HUES48 (cell line): ENCODE measurements at regions not wholly inside any gene's neighbourhood (a gene's known extent, or its start where the extent isn't known, plus 50 kb on each side); places are given as distances from the start of the nearest gene placed in this dataset.

ENCODE experiments used
- H3K27ac ChIP-seq: one replicate; pipeline ENCODE4 v1.7.0; 2013; ENCODE audit warnings: low read depth, low read length, inconsistent platforms
- H3K27me3 ChIP-seq: 2 replicates; pipeline ENCODE4 v1.6.1; 2013; ENCODE audit warnings: mild to moderate bottlenecking, low read length; ENCODE audit not compliant: control insufficient read depth, insufficient read depth
- H3K36me3 ChIP-seq: 2 replicates; pipeline ENCODE4 v1.6.1; 2013; ENCODE audit warnings: low read length; ENCODE audit not compliant: control insufficient read depth, insufficient read depth
- H3K4me1 ChIP-seq: 2 replicates; pipeline ENCODE4 v1.6.1; 2013; ENCODE audit warnings: mild to moderate bottlenecking, low read length; ENCODE audit not compliant: control insufficient read depth, insufficient read depth
- H3K4me3 ChIP-seq: 2 replicates; pipeline ENCODE4 v1.5.1; 2013; ENCODE audit warnings: mild to moderate bottlenecking, low read depth, low read length
- H3K9ac ChIP-seq: 2 replicates; pipeline ENCODE4 v1.6.1; 2013; ENCODE audit warnings: mild to moderate bottlenecking, low read depth, low read length, moderate library complexity
- H3K9me3 ChIP-seq: 2 replicates; pipeline ENCODE4 v1.6.1; 2013; ENCODE audit warnings: low read length; ENCODE audit not compliant: control insufficient read depth, insufficient read depth

GRCh38 chr18:60552948-60553347 is 180.4 kb upstream of the MC4R start:
- Histone ChIP-seq H3K4me3 (no peak overlapping the region), H3K9ac (no peak overlapping the region), H3K36me3 (no peaks in the 10 kb centered on the region), H3K9me3 (no peaks in the 10 kb centered on the region), H3K27me3 (no peaks in the 10 kb centered on the region), H3K4me1 (no peaks in the 10 kb centered on the region), H3K27ac (no peak overlapping the region)

GRCh38 chr18:60554967-60555366 is 182.4 kb upstream of the MC4R start:
- H3K27ac ChIP-seq, result no peak overlapping the region
- H3K36me3 ChIP-seq, result no peaks in the 10 kb centered on the region
- no peak overlapping the region for H3K4me3 ChIP-seq
- H3K4me1 ChIP-seq, result peaks cover under 1% of the 10 kb centered on the region; the same call in 1 of the 2 replicates
- H3K9me3 ChIP-seq, result no peaks in the 10 kb centered on the region
- no peak overlapping the region for H3K9ac ChIP-seq
- H3K27me3 ChIP-seq, result no peaks in the 10 kb centered on the region

GRCh38 chr18:60555625-60556024 is 183.1 kb upstream of the MC4R start:
- H3K36me3 ChIP-seq, result no peaks in the 10 kb centered on the region
- H3K27me3 ChIP-seq, result no peaks in the 10 kb centered on the region
- no peak overlapping the region for H3K9ac ChIP-seq
- H3K9me3 ChIP-seq, result no peaks in the 10 kb centered on the region
- H3K4me3 ChIP-seq, result no peak overlapping the region
- no peak overlapping the region for H3K27ac ChIP-seq
- H3K4me1 ChIP-seq, result peaks cover 3% of the 10 kb centered on the region; the same call in 1 of the 2 replicates

- Histone ChIP-seq H3K9ac (no peak overlapping the region), H3K9me3 (no peaks in the 10 kb centered on the region), H3K27me3 (no peaks in the 10 kb centered on the region), H3K27ac (no peak overlapping the region), H3K36me3 (no peaks in the 10 kb centered on the region), H3K4me1 (peaks cover 3% of the 10 kb centered on the region; the same call in 1 of the 2 replicates), H3K4me3 (no peak overlapping the region)
Measured at GRCh38 chr18:60556326-60556725, 183.8 kb upstream of the MC4R start.

GRCh38 chr18:60560071-60560470 is 187.5 kb upstream of the MC4R start:
- Histone ChIP-seq H3K36me3 (no peaks in the 10 kb centered on the region), H3K27me3 (no peaks in the 10 kb centered on the region), H3K4me3 (no peak overlapping the region), H3K9ac (no peak overlapping the region), H3K9me3 (no peaks in the 10 kb centered on the region), H3K27ac (no peak overlapping the region), H3K4me1 (peaks cover 3% of the 10 kb centered on the region; the same call in 1 of the 2 replicates)

GRCh38 chr18:60563082-60563481 is 190.5 kb upstream of the MC4R start:
- Histone ChIP-seq H3K9ac (no peak overlapping the region), H3K9me3 (no peaks in the 10 kb centered on the region), H3K27me3 (no peaks in the 10 kb centered on the region), H3K27ac (no peak overlapping the region), H3K4me3 (no peak overlapping the region), H3K36me3 (no peaks in the 10 kb centered on the region), H3K4me1 (peaks cover 3% of the 10 kb centered on the region; the same call in 1 of the 2 replicates)

- no peaks in the 10 kb centered on the region for H3K9me3 ChIP-seq
- no peaks in the 10 kb centered on the region for H3K27me3 ChIP-seq
- H3K4me1 ChIP-seq, result no peaks in the 10 kb centered on the region
- no peaks in the 10 kb centered on the region for H3K36me3 ChIP-seq
- H3K4me3 ChIP-seq, result no peak overlapping the region
- H3K9ac ChIP-seq, result no peak overlapping the region
- no peak overlapping the region for H3K27ac ChIP-seq
Measured at GRCh38 chr18:60568220-60568619, 195.6 kb upstream of the MC4R start.

- Histone ChIP-seq H3K27me3 (no peaks in the 10 kb centered on the region), H3K9ac (no peak overlapping the region), H3K4me1 (no peaks in the 10 kb centered on the region), H3K9me3 (no peaks in the 10 kb centered on the region), H3K4me3 (no peak overlapping the region), H3K36me3 (no peaks in the 10 kb centered on the region), H3K27ac (no peak overlapping the region)
Measured at GRCh38 chr18:60570172-60570571, 197.6 kb upstream of the MC4R start.

GRCh38 chr18:60577457-60577856 is 204.9 kb upstream of the MC4R start:
- Histone ChIP-seq H3K4me1 (no peaks in the 10 kb centered on the region), H3K4me3 (no peak overlapping the region), H3K27me3 (no peaks in the 10 kb centered on the region), H3K27ac (no peak overlapping the region), H3K9ac (no peak overlapping the region), H3K36me3 (no peaks in the 10 kb centered on the region), H3K9me3 (no peaks in the 10 kb centered on the region)

GRCh38 chr18:60585670-60586069 is 213.1 kb upstream of the MC4R start:
- H3K9me3 ChIP-seq, result no peaks in the 10 kb centered on the region
- H3K9ac ChIP-seq, result no peak overlapping the region
- no peaks in the 10 kb centered on the region for H3K4me1 ChIP-seq

GRCh38 chr18:60593249-60593648 is 220.7 kb upstream of the MC4R start:
- Histone ChIP-seq H3K9me3 (no peaks in the 10 kb centered on the region), H3K36me3 (no peaks in the 10 kb centered on the region), H3K9ac (no peak overlapping the region), H3K27ac (no peak overlapping the region), H3K27me3 (no peaks in the 10 kb centered on the region), H3K4me1 (no peaks in the 10 kb centered on the region), H3K4me3 (no peak overlapping the region)

More at GRCh38 chr18:60585670-60586069, 213.1 kb upstream of the MC4R start:
- Histone ChIP-seq H3K36me3 (no peaks in the 10 kb centered on the region), H3K4me3 (no peak overlapping the region), H3K27ac (no peak overlapping the region), H3K27me3 (no peaks in the 10 kb centered on the region)

GRCh38 chr18:60596928-60597327 is 224.4 kb upstream of the MC4R start:
- Histone ChIP-seq H3K27ac (no peak overlapping the region), H3K4me3 (no peak overlapping the region), H3K27me3 (no peaks in the 10 kb centered on the region), H3K36me3 (no peaks in the 10 kb centered on the region), H3K4me1 (no peaks in the 10 kb centered on the region), H3K9ac (no peak overlapping the region), H3K9me3 (no peaks in the 10 kb centered on the region)
